Liver (tissue), 8 donors: ENCODE measurements at regions not wholly inside any gene's neighbourhood (a gene's known extent, or its start where the extent isn't known, plus 50 kb on each side); places are given as distances from the start of the nearest gene placed in this dataset.

Source experiments
- DNase-seq: peaks from one replicate; pipeline ENCODE4 v3.0.0-alpha.2; 2017; ENCODE audit warnings: low spot score
- H3K27ac ChIP-seq, 2 donors: one replicate each; pipeline ENCODE4 v1.7.0; 2013; ENCODE audit warnings: inconsistent platforms in 2 of 2, low read length in 2 of 2, control low read depth in 1 of 2, low read depth in 1 of 2, mild to moderate bottlenecking in 1 of 2
- H3K27me3 ChIP-seq, 4 donors: one replicate each; pipeline versions ENCODE4 v1.6.1 to v1.7.0; 2013; ENCODE audit warnings: low read length in 3 of 4, inconsistent platforms in 1 of 4, mild to moderate bottlenecking in 1 of 4, moderate library complexity in 1 of 4; ENCODE audit not compliant: control insufficient read depth in 4 of 4, insufficient read depth in 4 of 4
- H3K36me3 ChIP-seq, 4 donors: one replicate each; pipeline versions ENCODE4 v1.6.1 to v1.7.0; 2013; ENCODE audit warnings: low read length in 3 of 4, mild to moderate bottlenecking in 3 of 4, low read depth in 1 of 4, moderate library complexity in 1 of 4; ENCODE audit not compliant: control insufficient read depth in 4 of 4, insufficient read depth in 3 of 4
- H3K4me1 ChIP-seq, 4 donors: one replicate each; pipeline versions ENCODE4 v1.6.1 to v1.7.0; 2013; ENCODE audit warnings: low read length in 3 of 4, mild to moderate bottlenecking in 3 of 4, moderate library complexity in 1 of 4; ENCODE audit not compliant: control insufficient read depth in 4 of 4, insufficient read depth in 4 of 4
- H3K4me3 ChIP-seq, 3 donors: one replicate each; pipeline versions ENCODE4 v1.6.1 to v1.7.0; 2013; ENCODE audit warnings: low read length in 3 of 3, control low read depth in 1 of 3, low read depth in 1 of 3, mild to moderate bottlenecking in 1 of 3
- H3K9ac ChIP-seq, 2 donors: one replicate each; pipeline ENCODE4 v1.7.0; 2013; ENCODE audit warnings: low read length in 2 of 2, mild to moderate bottlenecking in 2 of 2, moderate library complexity in 2 of 2, control low read depth in 1 of 2, low read depth in 1 of 2
- H3K9me3 ChIP-seq, 4 donors: one replicate each; pipeline versions ENCODE4 v1.6.1 to v1.7.0; 2013; ENCODE audit warnings: low read length in 3 of 4; ENCODE audit not compliant: control insufficient read depth in 4 of 4
- ATF3 ChIP-seq: IDR thresholded peaks from 2 replicates; pipeline ENCODE4 v1.6.1; 2016; ENCODE audit warnings: antibody characterized with exemption
- CTCF ChIP-seq: fragments of 150-350 bp; IDR thresholded peaks from 2 replicates; pipeline ENCODE4 v1.5.1; 2017; ENCODE audit warnings: improper control_type of control experiment, low read depth, low read length; ENCODE audit not compliant: missing input control
- EGR1 ChIP-seq, 2 donors: IDR thresholded peaks; 2 replicates each; pipeline ENCODE4 v1.6.1; 2016 to 2018; ENCODE audit warnings: antibody characterized with exemption in 2 of 2, low read depth in 2 of 2
- FOXA1 ChIP-seq: IDR thresholded peaks from 2 replicates; pipeline ENCODE4 v1.6.1; 2016; ENCODE audit warnings: antibody characterized with exemption
- FOXA2 ChIP-seq: IDR thresholded peaks from 2 replicates; pipeline ENCODE4 v1.6.1; 2016; ENCODE audit warnings: antibody characterized with exemption
- GABPA ChIP-seq, 2 donors: IDR thresholded peaks in 1 of 2; conservative IDR thresholded peaks in 1 of 2; 2 replicates each; pipeline ENCODE4 v1.6.1; 2016; ENCODE audit warnings: antibody characterized with exemption in 2 of 2, mild to moderate bottlenecking in 1 of 2, moderate library complexity in 1 of 2
- HNF4A ChIP-seq, 2 donors: conservative IDR thresholded peaks; 2 replicates each; pipeline ENCODE4 v1.6.1; 2016; ENCODE audit warnings: antibody characterized with exemption in 2 of 2, mild to moderate bottlenecking in 2 of 2
- HNF4G ChIP-seq: IDR thresholded peaks from 2 replicates; pipeline ENCODE4 v1.6.1; 2016; ENCODE audit warnings: antibody characterized with exemption
- JUND ChIP-seq, 2 donors: IDR thresholded peaks; 2 replicates each; pipeline ENCODE4 v1.6.1; 2016; ENCODE audit warnings: antibody characterized with exemption in 2 of 2
- MAX ChIP-seq: IDR thresholded peaks from 2 replicates; pipeline ENCODE4 v1.6.1; 2016; ENCODE audit warnings: antibody characterized with exemption
- NR2F2 ChIP-seq: IDR thresholded peaks from 2 replicates; pipeline ENCODE4 v1.6.1; 2016; ENCODE audit warnings: antibody characterized with exemption
- RAD21 ChIP-seq, 2 donors: IDR thresholded peaks; 2 replicates each; pipeline ENCODE4 v1.6.1; 2016; ENCODE audit warnings: antibody characterized with exemption in 2 of 2, mild to moderate bottlenecking in 2 of 2
- REST ChIP-seq: IDR thresholded peaks from 2 replicates; pipeline ENCODE4 v1.6.1; 2016; ENCODE audit warnings: antibody characterized with exemption, mild to moderate bottlenecking
- RXRA ChIP-seq, 2 donors: IDR thresholded peaks; 2 replicates each; pipeline ENCODE4 v1.6.1; 2017 to 2018; ENCODE audit warnings: antibody characterized with exemption in 2 of 2, mild to moderate bottlenecking in 1 of 2
- SP1 ChIP-seq: IDR thresholded peaks from 2 replicates; pipeline ENCODE4 v1.6.1; 2018; ENCODE audit warnings: antibody characterized with exemption, mild to moderate bottlenecking
- TAF1 ChIP-seq: conservative IDR thresholded peaks from 2 replicates; pipeline ENCODE4 v1.6.1; 2016; ENCODE audit warnings: antibody characterized with exemption, mild to moderate bottlenecking
- YY1 ChIP-seq: IDR thresholded peaks from 2 replicates; pipeline ENCODE4 v1.6.1; 2016; ENCODE audit warnings: antibody characterized with exemption, mild to moderate bottlenecking
- ZBTB33 ChIP-seq: IDR thresholded peaks from 2 replicates; pipeline ENCODE4 v1.6.1; 2016; ENCODE audit warnings: antibody characterized with exemption
- WGBS: extraction: QIAGEN DNeasy Blood & Tissue Kit; methylation state at CpG from one replicate; pipeline ENCODE4 v1.1.7; 2013; 5-methylcytosine and 5-hydroxymethylcytosine counted together
- donor health status: healthy.
- donor health status: healthy.
- donor health status: healthy.
- donor health status: healthy.
- donor health status: healthy.

GRCh38 chr3:31432897-31433678, 99.6 kb upstream of the STT3B start:
- WGBS, result 76% methylated on average over 7 of the region's 7 CpGs
- Histone ChIP-seq H3K36me3 (no peaks in the 10 kb centered on the region), H3K27me3 (no peaks in the 10 kb centered on the region), H3K9ac (no peak overlapping the region), H3K4me3 (no peak overlapping the region), H3K27ac (no peak overlapping the region), H3K9me3 (peaks cover 0 to 7% (median 5%) of the 10 kb centered on the region in 4 donors), H3K4me1 (no peaks in the 10 kb centered on the region)
- DNase-seq, result no peak
- no peak for TF ChIP-seq YY1
- no peak for TF ChIP-seq HNF4G
- no peak for TF ChIP-seq HNF4A (conservative IDR thresholded peaks at IDR 0.05)
- TF ChIP-seq FOXA1, result no peak
- TF ChIP-seq CTCF, result no peak
- no peak for TF ChIP-seq NR2F2
- TF ChIP-seq MAX, result no peak
- TF ChIP-seq ATF3, result no peak
- TF ChIP-seq SP1, result no peak
- no peak for TF ChIP-seq FOXA2
- TF ChIP-seq RXRA (IDR thresholded peaks at IDR 0.05), result no peak
- no peak for TF ChIP-seq JUND (IDR thresholded peaks at IDR 0.05)
- no peak for TF ChIP-seq REST
- TF ChIP-seq GABPA (IDR thresholded peaks at IDR 0.05 in 1 of 2, conservative IDR thresholded peaks at IDR 0.05 in 1 of 2), result no peak
- TF ChIP-seq RAD21 (IDR thresholded peaks at IDR 0.05), result no peak
- no peak for TF ChIP-seq ZBTB33
- TF ChIP-seq EGR1 (IDR thresholded peaks at IDR 0.05; ENCODE audit: low read depth in 2 of 2), result no peak
- TF ChIP-seq TAF1, result no peak
